Endothelial cell of umbilical vein (primary cell): ENCODE measurements at regions not wholly inside any gene's neighbourhood (a gene's known extent, or its start where the extent isn't known, plus 50 kb on each side); places are given as distances from the start of the nearest gene placed in this dataset.

Experiments
- BruUV-seq: library from RNA; stranded (reverse); fragments of 400-500 nt; replicated peaks from 2 replicates; lab custom pipeline; 2021; lab: Mats Ljungman, UMichigan
- CTCF ChIA-PET: fragments of 300-600, 350-600 bp; sonication (Branson Sonifier 250); formaldehyde crosslinking; loops from one replicate; lab custom pipeline; 2021; ENCODE audit warnings: antibody characterized with exemption, inconsistent platforms; lab: Charles Lee
- POLR2A ChIA-PET: fragments of 300-600, 350-600 bp; sonication (Branson Sonifier 250); formaldehyde crosslinking; loops from one replicate; lab custom pipeline; 2021; ENCODE audit warnings: antibody characterized with exemption, inconsistent platforms; lab: Charles Lee
- DNase-seq: peaks from one replicate; pipeline ENCODE4 v3.0.0-alpha.2; 2011; ENCODE audit warnings: low read depth, low spot score
- FAIRE-seq: peaks from 2 replicates; lab custom pipeline; 2011; peaks lifted over from hg19 to GRCh38; lab: Jason Lieb, UNC
- H2AFZ ChIP-seq: 2 replicates; pipeline ENCODE4 v1.6.0; 2012; ENCODE audit warnings: low read depth, low read length, control low read depth, inconsistent platforms
- H3K27ac ChIP-seq: 2 replicates; pipeline ENCODE4 v1.5.1; 2011; ENCODE audit warnings: low read depth, mild to moderate bottlenecking, control low read depth, low read length, moderate library complexity; ENCODE audit not compliant: insufficient read depth
- H3K27me3 ChIP-seq, 2 experiments: 2 replicates each; pipeline versions ENCODE4 v1.6.0 to v1.6.1; 2011; ENCODE audit warnings: low read length in 2 of 2, mixed read lengths in 1 of 2; ENCODE audit not compliant: control insufficient read depth in 2 of 2, insufficient read depth in 2 of 2
- H3K36me3 ChIP-seq, 2 experiments: 2 replicates in 1 of 2; 3 replicates in 1 of 2; pipeline ENCODE4 v1.5.1; 2011; ENCODE audit warnings: low read length in 2 of 2, mild to moderate bottlenecking in 1 of 2, moderate library complexity in 1 of 2; ENCODE audit not compliant: control insufficient read depth in 2 of 2, insufficient read depth in 2 of 2; ENCODE audit errors: extremely low read depth in 1 of 2
- H3K4me1 ChIP-seq: 3 replicates; pipeline ENCODE4 v1.5.1; 2011; ENCODE audit warnings: mild to moderate bottlenecking, low read length; ENCODE audit not compliant: control insufficient read depth, insufficient read depth; ENCODE audit errors: extremely low read depth
- H3K4me2 ChIP-seq: 2 replicates; pipeline ENCODE4 v1.6.1; 2011; ENCODE audit warnings: low read length, control low read depth, mixed read lengths; ENCODE audit not compliant: insufficient read depth
- H3K4me3 ChIP-seq, 3 experiments: fragments of 200-600 bp in 1 of 3; sonication (generic), shearing (Covaris generic) in 1 of 3; replicated peaks in 1 of 3; 2 replicates each; pipeline ENCODE4 v1.5.1; 2011 to 2016; ENCODE audit warnings: control low read depth in 3 of 3, low read length in 3 of 3, mild to moderate bottlenecking in 2 of 3, inconsistent platforms in 1 of 3, low read depth in 1 of 3, moderate library complexity in 1 of 3; ENCODE audit not compliant: insufficient read depth in 1 of 3
- H3K79me2 ChIP-seq: 2 replicates; pipeline ENCODE4 v1.6.0; 2012; ENCODE audit warnings: low read length, inconsistent platforms; ENCODE audit not compliant: control insufficient read depth, insufficient read depth
- H3K9ac ChIP-seq: replicated peaks from 2 replicates; pipeline ENCODE3; 2011; ENCODE audit warnings: low read length, control low read depth; ENCODE audit not compliant: insufficient read depth; ENCODE audit errors: extremely low read depth
- H3K9me1 ChIP-seq: replicated peaks from 3 replicates; pipeline ENCODE4 v1.6.0; 2011; ENCODE audit warnings: mild to moderate bottlenecking, low read length; ENCODE audit not compliant: control insufficient read depth, insufficient read depth; ENCODE audit errors: extremely low read depth
- H3K9me3 ChIP-seq: replicated peaks from 2 replicates; pipeline ENCODE4 v1.5.1; 2012; ENCODE audit warnings: low read length, inconsistent platforms; ENCODE audit not compliant: control insufficient read depth, insufficient read depth
- H4K20me1 ChIP-seq: replicated peaks from 2 replicates; pipeline ENCODE3; 2011; ENCODE audit warnings: mild to moderate bottlenecking, low read length; ENCODE audit not compliant: control insufficient read depth, insufficient read depth; ENCODE audit errors: extremely low read depth
- CTCF ChIP-seq, 2 donors: IDR thresholded peaks; 1 replicate in 1 of 2; 2 replicates in 1 of 2; pipeline ENCODE4 v1.5.1; 2011; ENCODE audit warnings: low read length in 2 of 2, mild to moderate bottlenecking in 2 of 2, moderate library complexity in 2 of 2, control low read depth in 1 of 2, inconsistent platforms in 1 of 2, low read depth in 1 of 2; ENCODE audit not compliant: insufficient read depth in 1 of 2; ENCODE audit errors: extremely low read depth in 1 of 2
- EZH2 ChIP-seq: IDR thresholded peaks from 2 replicates; pipeline ENCODE4 v1.6.1; 2012; ENCODE audit warnings: borderline replicate concordance, low read depth, mild to moderate bottlenecking, moderate library complexity, low read length, inconsistent platforms; ENCODE audit not compliant: severe bottlenecking
- FOS ChIP-seq: IDR thresholded peaks from 2 replicates; pipeline ENCODE4 v1.6.1; 2011; ENCODE audit warnings: mild to moderate bottlenecking, low read length, moderate library complexity, borderline replicate concordance; ENCODE audit not compliant: insufficient read depth
- GATA2 ChIP-seq: IDR thresholded peaks from 2 replicates; pipeline ENCODE4 v1.7.0; 2011; ENCODE audit warnings: low read depth, mild to moderate bottlenecking, moderate library complexity, mixed read lengths, low read length; ENCODE audit not compliant: insufficient read length, insufficient read depth
- JUN ChIP-seq: IDR thresholded peaks from 2 replicates; pipeline ENCODE4 v1.6.1; 2011; ENCODE audit warnings: borderline replicate concordance, low read depth; ENCODE audit not compliant: insufficient read length, insufficient read depth
- MYC ChIP-seq: IDR thresholded peaks from one replicate; pipeline ENCODE4 v1.6.1; 2011; ENCODE audit warnings: mild to moderate bottlenecking, low read depth, low read length
- POLR2A ChIP-seq: IDR thresholded peaks from 2 replicates; pipeline ENCODE4 v1.6.1; 2012; ENCODE audit warnings: low read depth, mild to moderate bottlenecking, control low read depth, low read length
- POLR2AphosphoS5 ChIP-seq: IDR thresholded peaks from 2 replicates; pipeline ENCODE4 v1.6.1; 2012; ENCODE audit warnings: low read depth, mild to moderate bottlenecking, control low read depth, low read length, moderate library complexity; ENCODE audit not compliant: insufficient read depth
- dilution Hi-C: fragments of 300-500 bp; cut with MboI; formaldehyde crosslinking; loops from one replicate; pipeline ENCODE4 v1.15.0; 2019; ENCODE audit warnings: low sequenced_read_pairs; ENCODE audit not compliant: extremely low pct_ligation_motif_present
- intact Hi-C: fragments of 100-400 bp; cut with micrococcal nuclease; formaldehyde crosslinking; loops from one replicate; pipeline ENCODE4 v1.10.0; 2022
- TF ChIP-seq, protein P1 (sequence below): IDR thresholded peaks from 2 replicates; pipeline ENCODE4 v1.6.1; 2011; ENCODE audit not compliant: insufficient read depth, insufficient read length

- POLR2A ChIA-PET = no interaction called here
- Histone ChIP-seq H3K9ac (no peak overlapping the region), H3K27ac (no peak overlapping the region), H3K9me3 (no peaks in the 10 kb centered on the region), H3K4me1 (no peaks in the 10 kb centered on the region), H3K4me3 (no peak overlapping the region), H3K79me2 (no peaks in the 10 kb centered on the region), H3K4me2 (no peak overlapping the region), H3K27me3 (no peaks in the 10 kb centered on the region), H2AFZ (no peak overlapping the region), H3K36me3 (no peaks in the 10 kb centered on the region), H4K20me1 (no peaks in the 10 kb centered on the region), H3K9me1 (no peaks in the 10 kb centered on the region)
- dilution Hi-C loops = no loop called here
- CTCF ChIA-PET = no interaction called here
- no TSS peak for BruUV-seq
- no peak for FAIRE-seq
- no peak for DNase-seq
- TF ChIP-seq FOS (no peak), POLR2A (no peak), MYC (no peak), EZH2 (no peak), POLR2AphosphoS5 (no peak), GATA2 (no peak), CTCF (IDR thresholded peaks at IDR 0.05; ENCODE audit: extremely low read depth in 1 of 2, insufficient read depth in 1 of 2, low read depth in 1 of 2, low read length in 2 of 2) (no peak), JUN (no peak)
- TF ChIP-seq, protein P1, sequence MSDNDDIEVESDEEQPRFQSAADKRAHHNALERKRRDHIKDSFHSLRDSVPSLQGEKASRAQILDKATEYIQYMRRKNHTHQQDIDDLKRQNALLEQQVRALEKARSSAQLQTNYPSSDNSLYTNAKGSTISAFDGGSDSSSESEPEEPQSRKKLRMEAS = no peak
- intact Hi-C loops = no loop called here
Observed at GRCh38 chr3:117979466-117979865, 1055.2 kb downstream of the IGSF11 start.
